MG63 (cell line): ENCODE measurements at regions not wholly inside any gene's neighbourhood (a gene's known extent, or its start where the extent isn't known, plus 50 kb on each side); places are given as distances from the start of the nearest gene placed in this dataset.
"Not testable (repeated sequence)": the region's sequence is repeated elsewhere in the genome, so short reads cannot be mapped to it uniquely, and the experiment has no call there.

Source experiments
- DNase-seq: peaks from one replicate; pipeline ENCODE4 v3.0.0-alpha.2; 2020
- H3K27me3 ChIP-seq: fragments of 250-450 bp; sonication (Bioruptor Pico); 2 replicates; pipeline ENCODE4 v1.5.1; 2020; ENCODE audit warnings: mild to moderate bottlenecking, moderate library complexity
- H3K36me3 ChIP-seq: fragments of 250-450 bp; sonication (Bioruptor Pico); 2 replicates; pipeline ENCODE4 v1.5.1; 2020; ENCODE audit warnings: mild to moderate bottlenecking, moderate library complexity
- H3K4me3 ChIP-seq: fragments of 250-450 bp; sonication (Bioruptor Pico); 2 replicates; pipeline ENCODE4 v1.5.1; 2020; ENCODE audit warnings: mild to moderate bottlenecking, moderate library complexity
- H3K9me3 ChIP-seq: fragments of 250-450 bp; sonication (Bioruptor Pico); 2 replicates; pipeline ENCODE4 v1.5.1; 2020; ENCODE audit warnings: mild to moderate bottlenecking, moderate library complexity

- not testable (repeated sequence) for H3K4me3 ChIP-seq, DNase-seq, H3K36me3 ChIP-seq, H3K9me3 ChIP-seq, H3K27me3 ChIP-seq
These were observed 64.0 kb upstream of the PLEKHM1 start for GRCh38 chr17:45554479-45554878.

GRCh38 chr17:45558821-45559220, 68.3 kb upstream of the PLEKHM1 start:
- H3K9me3 ChIP-seq, H3K36me3 ChIP-seq, H3K4me3 ChIP-seq, DNase-seq, H3K27me3 ChIP-seq: not testable (repeated sequence)

GRCh38 chr17:45562868-45563267, 72.3 kb upstream of the PLEKHM1 start:
- H3K36me3 ChIP-seq, H3K27me3 ChIP-seq, DNase-seq, H3K9me3 ChIP-seq, H3K4me3 ChIP-seq: not testable (repeated sequence)

- not testable (repeated sequence) for H3K36me3 ChIP-seq, H3K4me3 ChIP-seq, DNase-seq, H3K9me3 ChIP-seq, H3K27me3 ChIP-seq
These were observed 72.8 kb upstream of the PLEKHM1 start for GRCh38 chr17:45563283-45563682.

DNA sequence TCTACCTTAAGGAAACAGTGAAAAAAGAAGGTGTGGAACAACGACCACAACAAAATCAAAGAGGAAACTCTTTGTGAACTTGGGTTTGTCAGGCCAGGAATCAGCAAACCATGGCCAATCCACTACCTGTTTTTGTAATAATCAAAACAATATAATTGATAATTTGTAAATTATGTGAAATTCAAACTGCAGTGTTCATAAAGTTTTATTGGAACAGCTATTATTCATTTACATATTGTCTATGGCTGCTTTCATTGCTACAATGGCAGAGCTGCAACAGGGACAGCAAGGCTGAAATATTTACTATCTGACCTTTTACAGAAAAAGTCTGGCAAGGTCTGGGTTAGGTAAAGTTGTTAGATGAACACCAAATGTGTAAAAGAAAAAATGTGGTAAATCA, 77.8 kb upstream of the PLEKHM1 start:
- not testable (repeated sequence) for DNase-seq, H3K27me3 ChIP-seq, H3K36me3 ChIP-seq, H3K4me3 ChIP-seq, H3K9me3 ChIP-seq

GRCh38 chr17:45573326-45573725, 82.8 kb upstream of the PLEKHM1 start:
- not testable (repeated sequence) for H3K4me3 ChIP-seq, H3K9me3 ChIP-seq, H3K27me3 ChIP-seq, DNase-seq, H3K36me3 ChIP-seq

DNA sequence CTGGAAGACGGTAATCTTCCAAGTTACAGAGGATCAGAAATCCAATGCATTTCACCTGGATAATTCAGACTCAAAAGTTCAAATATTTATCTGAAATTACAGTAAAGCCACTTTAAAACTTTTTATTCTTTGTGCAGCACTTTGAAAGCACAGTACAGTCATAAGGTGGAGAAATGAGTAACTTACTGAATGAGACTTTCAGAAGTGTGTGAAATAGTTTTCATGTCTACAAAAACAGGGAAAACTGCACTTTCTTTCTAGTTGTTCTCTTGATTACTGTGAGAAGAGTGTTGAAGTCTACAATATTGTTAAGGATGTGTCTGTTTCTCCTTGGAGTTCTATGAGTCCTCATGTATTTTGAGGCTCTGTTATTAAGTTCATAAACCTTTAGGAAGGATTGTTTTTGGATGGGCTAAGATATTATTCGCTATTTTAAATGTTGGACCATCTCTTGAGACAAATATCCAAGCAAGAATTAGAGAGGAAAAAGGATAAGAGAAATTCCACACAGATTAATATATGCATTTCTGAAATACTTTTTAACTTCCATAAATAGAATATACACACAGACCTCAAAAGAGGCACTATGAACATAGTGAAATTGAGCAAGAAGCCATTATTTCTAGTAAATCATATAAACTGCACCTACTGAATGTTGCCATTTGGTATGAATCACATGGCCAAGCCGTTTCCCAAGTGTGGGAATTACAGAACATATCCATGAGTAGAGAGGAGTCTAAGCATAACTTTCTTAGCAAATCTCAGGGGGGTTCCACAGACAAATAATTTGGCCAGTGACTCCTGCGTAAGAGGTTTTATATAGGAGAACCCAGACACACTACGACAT, 83.6 kb upstream of the PLEKHM1 start:
- H3K4me3 ChIP-seq, result no peak overlapping the region
- DNase-seq, result no peak
- no peaks in the 10 kb centered on the region for H3K27me3 ChIP-seq
- peaks cover 3% of the 10 kb centered on the region; the same call in 1 of the 2 replicates for H3K36me3 ChIP-seq
- H3K9me3 ChIP-seq, result no peaks in the 10 kb centered on the region

GRCh38 chr17:45575126-45575885, 84.8 kb upstream of the PLEKHM1 start:
- Histone ChIP-seq H3K27me3 (no peaks in the 10 kb centered on the region), H3K4me3 (no peak overlapping the region), H3K36me3 (peaks cover 3% of the 10 kb centered on the region; the same call in 1 of the 2 replicates), H3K9me3 (no peaks in the 10 kb centered on the region)
- DNase-seq, result no peak

GRCh38 chr17:45576527-45577307, 86.2 kb upstream of the PLEKHM1 start:
- not testable (repeated sequence) for DNase-seq, H3K4me3 ChIP-seq, H3K9me3 ChIP-seq, H3K27me3 ChIP-seq, H3K36me3 ChIP-seq

GRCh38 chr17:45577571-45578279, 87.2 kb upstream of the PLEKHM1 start:
- Histone ChIP-seq H3K9me3 (no peaks in the 10 kb centered on the region), H3K36me3 (peaks cover 11% of the 10 kb centered on the region), H3K4me3 (no peak overlapping the region), H3K27me3 (no peaks in the 10 kb centered on the region)
- no peak for DNase-seq

DNA sequence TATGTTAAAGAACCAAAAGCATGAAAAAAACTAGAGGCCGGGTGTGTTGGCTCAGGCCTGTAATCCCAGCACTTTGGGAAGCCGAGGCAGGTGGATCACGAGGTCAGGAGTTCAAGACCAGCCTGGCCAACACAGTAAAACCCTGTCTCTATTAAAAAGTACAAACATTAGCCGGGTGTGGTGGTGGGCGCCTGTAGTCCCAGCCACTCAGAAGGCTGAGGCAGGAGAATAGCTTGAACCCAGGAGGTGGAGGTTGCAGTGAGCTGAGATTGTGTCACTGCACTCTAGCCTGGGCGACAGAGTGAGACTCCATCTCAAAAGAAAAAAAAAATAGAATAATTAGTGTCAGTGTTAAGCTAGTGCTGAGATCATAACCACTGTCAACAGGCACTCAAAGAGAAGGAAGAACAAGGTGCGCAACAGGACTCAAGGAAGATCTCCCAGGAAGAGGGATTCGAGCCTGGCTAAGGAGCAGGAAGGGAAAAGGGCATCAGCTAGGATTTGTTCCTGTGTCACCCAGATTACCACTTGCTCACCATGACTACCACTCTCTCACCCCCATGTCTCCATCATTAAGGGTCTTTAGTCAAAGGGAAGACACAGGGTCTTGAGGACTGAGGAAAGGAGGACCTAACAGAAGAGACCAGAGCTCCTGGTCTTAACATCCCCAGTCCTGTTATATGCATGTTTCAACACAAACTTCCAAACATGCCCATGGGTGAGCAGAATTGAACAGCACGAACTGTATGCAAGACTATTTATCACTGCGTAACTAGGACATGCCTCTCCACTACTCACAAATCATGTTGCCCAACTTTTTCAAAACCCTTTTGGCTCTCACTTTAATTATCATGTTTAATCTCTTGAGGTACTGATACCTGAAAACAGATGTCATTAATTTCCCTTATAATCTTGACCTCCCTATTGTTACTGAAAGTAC, 88.3 kb upstream of the PLEKHM1 start:
- H3K27me3 ChIP-seq, result no peaks in the 10 kb centered on the region
- H3K36me3 ChIP-seq, result peaks cover 11% of the 10 kb centered on the region
- no peaks in the 10 kb centered on the region for H3K9me3 ChIP-seq
- no peak for DNase-seq
- no peak overlapping the region for H3K4me3 ChIP-seq

- no peak for DNase-seq
- H3K4me3 ChIP-seq, result no peak overlapping the region
- no peaks in the 10 kb centered on the region for H3K27me3 ChIP-seq
- H3K36me3 ChIP-seq, result peaks cover 11% of the 10 kb centered on the region
- no peaks in the 10 kb centered on the region for H3K9me3 ChIP-seq
These were observed 89.3 kb upstream of the PLEKHM1 start for GRCh38 chr17:45579529-45580495.

DNA sequence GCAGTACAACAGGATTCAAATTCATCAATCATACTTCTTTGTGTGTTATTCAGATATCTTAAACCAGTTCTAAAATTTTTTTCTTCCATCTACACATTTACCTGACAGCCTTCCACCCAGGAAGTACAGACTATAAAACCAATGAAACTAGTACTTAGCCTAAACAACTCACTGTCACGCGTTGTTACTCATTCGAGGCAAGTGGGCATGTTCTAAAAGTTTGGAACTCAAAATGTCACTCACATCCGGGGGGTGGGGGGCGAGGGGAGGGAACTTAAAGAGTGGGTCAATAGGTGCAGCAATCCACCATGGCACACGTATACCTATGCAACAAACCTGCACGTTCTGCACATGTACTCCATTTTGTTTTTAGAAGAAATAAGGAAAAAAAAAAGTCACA, 90.4 kb upstream of the PLEKHM1 start:
- H3K4me3 ChIP-seq, result no peak overlapping the region
- no peaks in the 10 kb centered on the region for H3K27me3 ChIP-seq
- no peaks in the 10 kb centered on the region for H3K9me3 ChIP-seq
- DNase-seq, result no peak
- peaks cover 11% of the 10 kb centered on the region for H3K36me3 ChIP-seq

- Histone ChIP-seq H3K27me3 (no peaks in the 10 kb centered on the region), H3K9me3 (no peaks in the 10 kb centered on the region), H3K4me3 (no peak overlapping the region), H3K36me3 (peaks cover 11% of the 10 kb centered on the region)
- no peak for DNase-seq
These were observed 91.3 kb upstream of the PLEKHM1 start for GRCh38 chr17:45581860-45582259.
